Keratinocyte (primary cell): ENCODE measurements at regions not wholly inside any gene's neighbourhood (a gene's known extent, or its start where the extent isn't known, plus 50 kb on each side); places are given as distances from the start of the nearest gene placed in this dataset.

Experiments used
- DNase-seq: peaks from one replicate; pipeline ENCODE4 v3.0.0-alpha.2; 2011; ENCODE audit warnings: low read depth, missing footprints, low spot score
- FAIRE-seq: peaks from 2 replicates; lab custom pipeline; 2011; peaks lifted over from hg19 to GRCh38; lab: Jason Lieb, UNC
- H2AFZ ChIP-seq: 2 replicates; pipeline ENCODE4 v1.6.0; 2012; ENCODE audit warnings: low read length, control low read depth, inconsistent platforms; ENCODE audit not compliant: control insufficient read depth
- H3K27ac ChIP-seq: 2 replicates; pipeline ENCODE4 v1.5.1; 2011; ENCODE audit warnings: low read length; ENCODE audit not compliant: control insufficient read depth, insufficient read depth
- H3K27me3 ChIP-seq: 3 replicates; pipeline ENCODE4 v1.6.0; 2011; ENCODE audit warnings: low read length; ENCODE audit not compliant: control insufficient read depth, insufficient read depth; ENCODE audit errors: extremely low read depth
- H3K36me3 ChIP-seq, 2 experiments: 2 replicates in 1 of 2; 3 replicates in 1 of 2; pipeline ENCODE4 v1.5.1; 2011; ENCODE audit warnings: low read length in 2 of 2, mild to moderate bottlenecking in 1 of 2; ENCODE audit not compliant: control insufficient read depth in 2 of 2, insufficient read depth in 2 of 2; ENCODE audit errors: extremely low read depth in 1 of 2
- H3K4me1 ChIP-seq: 3 replicates; pipeline ENCODE4 v1.5.1; 2011; ENCODE audit warnings: low read length; ENCODE audit not compliant: control insufficient read depth, insufficient read depth; ENCODE audit errors: extremely low read depth
- H3K4me2 ChIP-seq: 3 replicates; pipeline ENCODE4 v1.6.0; 2011; ENCODE audit warnings: low read depth, low read length; ENCODE audit not compliant: control insufficient read depth, insufficient read depth; ENCODE audit errors: extremely low read depth
- H3K4me3 ChIP-seq, 3 experiments: fragments of 200-600 bp in 1 of 3; sonication (generic) in 1 of 3; 2 replicates in 2 of 3; 3 replicates in 1 of 3; pipeline ENCODE4 v1.5.1; 2011 to 2016; ENCODE audit warnings: low read length in 3 of 3, mild to moderate bottlenecking in 3 of 3, control low read depth in 2 of 3, inconsistent platforms in 1 of 3, low read depth in 1 of 3, mixed read lengths in 1 of 3, mixed run types in 1 of 3, moderate library complexity in 1 of 3; ENCODE audit not compliant: control insufficient read depth in 2 of 3, insufficient read depth in 2 of 3; ENCODE audit errors: extremely low read depth in 1 of 3
- H3K79me2 ChIP-seq: 2 replicates; pipeline ENCODE4 v1.6.0; 2012; ENCODE audit warnings: low read length; ENCODE audit not compliant: control insufficient read depth, insufficient read depth
- H3K9ac ChIP-seq: 3 replicates; pipeline ENCODE4 v1.6.0; 2011; ENCODE audit warnings: low read length; ENCODE audit not compliant: control insufficient read depth, insufficient read depth; ENCODE audit errors: extremely low read depth
- H3K9me1 ChIP-seq: 3 replicates; pipeline ENCODE4 v1.6.0; 2011; ENCODE audit warnings: low read length; ENCODE audit not compliant: control insufficient read depth, insufficient read depth; ENCODE audit errors: extremely low read depth
- H3K9me3 ChIP-seq: 2 replicates; pipeline ENCODE4 v1.5.1; 2012; ENCODE audit warnings: low read depth, low read length; ENCODE audit not compliant: control insufficient read depth
- H4K20me1 ChIP-seq: 3 replicates; pipeline ENCODE4 v1.6.0; 2011; ENCODE audit warnings: low read length; ENCODE audit not compliant: control insufficient read depth, insufficient read depth; ENCODE audit errors: extremely low read depth
- EZH2 ChIP-seq: IDR thresholded peaks from one replicate; pipeline ENCODE4 v1.6.1; 2012; ENCODE audit warnings: inconsistent platforms, mild to moderate bottlenecking, low read length, moderate library complexity
- dilution Hi-C: fragments of 300-500 bp; cut with MboI; formaldehyde crosslinking; loops from one replicate; pipeline ENCODE4 v1.7.0; 2020; ENCODE audit warnings: low sequenced_read_pairs; ENCODE audit not compliant: extremely low pct_ligation_motif_present
- TF ChIP-seq, protein P1 (sequence below), 3 experiments: IDR thresholded peaks in 1 of 3; conservative IDR thresholded peaks in 1 of 3; optimal IDR thresholded peaks in 1 of 3; 2 replicates in 2 of 3; 3 replicates in 1 of 3; pipeline versions ENCODE3 to v1.5.1; 2011; ENCODE audit warnings: low read length in 3 of 3, mild to moderate bottlenecking in 3 of 3, moderate library complexity in 2 of 3, control low read depth in 1 of 3, inconsistent platforms in 1 of 3; ENCODE audit not compliant: insufficient read depth in 2 of 3; ENCODE audit errors: extremely low read depth in 1 of 3

DNA sequence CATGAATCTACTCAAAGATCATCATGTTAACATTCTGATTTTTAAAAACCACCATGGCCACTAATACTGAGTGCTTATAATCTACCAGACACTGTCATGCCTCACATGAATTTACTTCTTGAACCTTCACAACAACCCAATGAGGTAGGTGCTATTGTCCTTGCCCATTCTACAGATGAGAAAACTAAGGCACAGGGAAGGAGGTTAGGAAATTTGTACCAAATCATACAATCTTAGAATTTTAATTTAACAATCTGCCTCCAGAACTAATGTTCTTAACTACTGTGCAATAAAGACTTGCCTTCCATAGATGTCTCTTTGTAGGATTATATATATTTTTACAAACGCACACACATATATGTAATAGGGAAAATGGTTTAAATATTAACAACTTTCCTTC is 269.5 kb downstream of the ALDH8A1 start:
- TF ChIP-seq, protein P1, sequence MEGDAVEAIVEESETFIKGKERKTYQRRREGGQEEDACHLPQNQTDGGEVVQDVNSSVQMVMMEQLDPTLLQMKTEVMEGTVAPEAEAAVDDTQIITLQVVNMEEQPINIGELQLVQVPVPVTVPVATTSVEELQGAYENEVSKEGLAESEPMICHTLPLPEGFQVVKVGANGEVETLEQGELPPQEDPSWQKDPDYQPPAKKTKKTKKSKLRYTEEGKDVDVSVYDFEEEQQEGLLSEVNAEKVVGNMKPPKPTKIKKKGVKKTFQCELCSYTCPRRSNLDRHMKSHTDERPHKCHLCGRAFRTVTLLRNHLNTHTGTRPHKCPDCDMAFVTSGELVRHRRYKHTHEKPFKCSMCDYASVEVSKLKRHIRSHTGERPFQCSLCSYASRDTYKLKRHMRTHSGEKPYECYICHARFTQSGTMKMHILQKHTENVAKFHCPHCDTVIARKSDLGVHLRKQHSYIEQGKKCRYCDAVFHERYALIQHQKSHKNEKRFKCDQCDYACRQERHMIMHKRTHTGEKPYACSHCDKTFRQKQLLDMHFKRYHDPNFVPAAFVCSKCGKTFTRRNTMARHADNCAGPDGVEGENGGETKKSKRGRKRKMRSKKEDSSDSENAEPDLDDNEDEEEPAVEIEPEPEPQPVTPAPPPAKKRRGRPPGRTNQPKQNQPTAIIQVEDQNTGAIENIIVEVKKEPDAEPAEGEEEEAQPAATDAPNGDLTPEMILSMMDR (optimal IDR thresholded peaks at IDR 0.05 in 1 of 3, IDR thresholded peaks at IDR 0.05 in 1 of 3, conservative IDR thresholded peaks at IDR 0.05 in 1 of 3; ENCODE audit: extremely low read depth in 1 of 3, insufficient read depth in 2 of 3, low read length in 3 of 3): no peak
- TF ChIP-seq EZH2: no peak
- Histone ChIP-seq H3K9ac (no peak overlapping the region), H4K20me1 (no peaks in the 10 kb centered on the region), H3K79me2 (no peaks in the 10 kb centered on the region), H3K27ac (no peak overlapping the region), H3K36me3 (no peaks in the 10 kb centered on the region), H3K27me3 (no peaks in the 10 kb centered on the region), H3K4me2 (no peak overlapping the region), H3K9me3 (no peaks in the 10 kb centered on the region), H3K4me1 (peaks cover 3% of the 10 kb centered on the region), H3K9me1 (no peaks in the 10 kb centered on the region), H2AFZ (no peak overlapping the region), H3K4me3 (no peak overlapping the region)
- DNase-seq (no peak), FAIRE-seq (no peak)
- dilution Hi-C loops: no loop called here

DNA sequence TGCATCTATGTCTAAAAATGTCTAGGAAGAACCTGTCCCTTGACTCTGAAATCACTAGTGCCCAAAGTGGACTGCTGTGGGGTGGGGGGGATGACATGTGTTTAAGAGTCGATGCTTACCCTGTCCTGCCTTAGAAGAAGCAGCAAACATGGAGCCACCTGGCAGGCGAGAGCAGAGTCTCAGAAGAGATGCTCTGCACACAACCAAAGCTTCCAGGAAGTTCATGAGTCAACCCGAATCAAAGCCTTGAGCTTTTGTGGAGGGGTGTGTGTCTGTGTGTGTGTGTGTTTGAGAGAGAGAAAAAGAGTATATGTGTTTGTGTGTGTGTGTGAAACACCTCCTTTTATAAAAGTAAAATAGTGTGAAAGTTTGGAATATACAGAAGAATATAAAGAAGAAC is 269.9 kb downstream of the ALDH8A1 start:
- H3K27ac ChIP-seq: no peak overlapping the region
- no peak for FAIRE-seq
- no peaks in the 10 kb centered on the region for H3K79me2 ChIP-seq

More for the DNA sequence above, 269.9 kb downstream of the ALDH8A1 start:
- no peaks in the 10 kb centered on the region for H3K27me3 ChIP-seq
- no peak overlapping the region for H3K9ac ChIP-seq
- H3K9me3 ChIP-seq: no peaks in the 10 kb centered on the region
- H3K36me3 ChIP-seq: no peaks in the 10 kb centered on the region
- no peak overlapping the region for H2AFZ ChIP-seq
- dilution Hi-C loops: no loop called here
- H3K4me1 ChIP-seq: peaks cover 3% of the 10 kb centered on the region
- H3K4me3 ChIP-seq: no peak overlapping the region
- H3K9me1 ChIP-seq: no peaks in the 10 kb centered on the region
- no peak overlapping the region for H3K4me2 ChIP-seq
- no peak for TF ChIP-seq EZH2
- TF ChIP-seq, protein P1 (optimal IDR thresholded peaks at IDR 0.05 in 1 of 3, IDR thresholded peaks at IDR 0.05 in 1 of 3, conservative IDR thresholded peaks at IDR 0.05 in 1 of 3; ENCODE audit: extremely low read depth in 1 of 3, insufficient read depth in 2 of 3, low read length in 3 of 3): no peak
- H4K20me1 ChIP-seq: no peaks in the 10 kb centered on the region
- no peak for DNase-seq
